Motor neuron (in vitro differentiated cells): ENCODE measurements at regions not wholly inside any gene's neighbourhood (a gene's known extent, or its start where the extent isn't known, plus 50 kb on each side); places are given as distances from the start of the nearest gene placed in this dataset.
A peak's percentile ranks its signal among the peaks of the same experiment; 100 is the strongest.

Experiments
- ATAC-seq, 8 experiments: fragments of 200-7000 bp; cut with Tn5 transposase; replicated peaks in 6 of 8; 2 replicates each; pipeline ENCODE4 v1.8.0; 2021; ENCODE audit warnings: mild to moderate bottlenecking in 8 of 8, moderate library complexity in 8 of 8
- H3K27ac ChIP-seq, 2 donors: fragments of 250-450 bp; sonication (Bioruptor Pico); 2 replicates each; pipeline ENCODE4 v1.9.0; 2021; ENCODE audit warnings: antibody characterized with exemption in 2 of 2, mild to moderate bottlenecking in 2 of 2, moderate library complexity in 1 of 2
- H3K4me1 ChIP-seq, 2 donors: fragments of 250-450 bp; sonication (Bioruptor Pico); replicated peaks in 1 of 2; 2 replicates each; pipeline ENCODE4 v1.6.1; 2021; ENCODE audit warnings: antibody characterized with exemption in 2 of 2, mild to moderate bottlenecking in 2 of 2, moderate library complexity in 1 of 2
- H3K4me3 ChIP-seq, 5 donors: fragments of 250-450 bp; sonication (Bioruptor Pico); 2 replicates each; pipeline ENCODE4 v1.9.0; 2021; ENCODE audit warnings: antibody characterized with exemption in 5 of 5, mild to moderate bottlenecking in 5 of 5, moderate library complexity in 4 of 5
- WGBS, 10 experiments: fragments of 450-650 bp; shearing (Covaris generic); methylation state at CpG; one replicate each; pipeline ENCODE4 v1.0.0; 2022; 5-methylcytosine and 5-hydroxymethylcytosine counted together
- in situ Hi-C, 9 experiments: fragments of 400-800 bp; cut with MboI; loops; one replicate each; pipeline ENCODE4 v1.15.0; 2021; ENCODE audit warnings: low sequenced_read_pairs in 9 of 9, low pct_unique_long_range_greater_than_20kb in 2 of 9; ENCODE audit not compliant: unreplicated experiment in 9 of 9

GRCh38 chr10:94043431-94043990, 49.8 kb downstream of the PLCE1 start:
- Histone ChIP-seq H3K27ac (no peak overlapping the region), H3K4me3 (no peak overlapping the region), H3K4me1 (no peaks in the 10 kb centered on the region)
- ATAC-seq = no peak
- in situ Hi-C loops = no loop called here

GRCh38 chr10:94046098-94046497, 52.4 kb downstream of the PLCE1 start:
- H3K27ac ChIP-seq = no peak overlapping the region
- no peak overlapping the region for H3K4me3 ChIP-seq
- no peaks in the 10 kb centered on the region for H3K4me1 ChIP-seq
- WGBS, 10 experiments = 0 to 40% (median 20%) methylated on average over 1 of the region's 1 CpG; no CpG with 5 or more reads in 7 of the 10 experiments
- no peak for ATAC-seq
- in situ Hi-C loops = no loop called here

- in situ Hi-C loops = no loop called here
- Histone ChIP-seq H3K27ac (no peak overlapping the region), H3K4me3 (no peak overlapping the region), H3K4me1 (no peaks in the 10 kb centered on the region)
- WGBS, 10 experiments = 58 to 100% (median 70%) methylated on average over 1 to 3 of the region's 3 CpGs
- no peak for ATAC-seq
These were observed 53.6 kb downstream of the PLCE1 start for GRCh38 chr10:94047293-94047692.

- Histone ChIP-seq H3K4me1 (no peaks in the 10 kb centered on the region), H3K4me3 (no peak overlapping the region), H3K27ac (no peak overlapping the region)
- ATAC-seq = no peak
- WGBS, 10 experiments = 25 to 95% (median 79%) methylated on average over 2 to 4 of the region's 4 CpGs; no CpG with 5 or more reads in 1 of the 10 experiments
- in situ Hi-C loops = no loop called here
These were observed 56.2 kb downstream of the PLCE1 start for GRCh38 chr10:94049911-94050310.

- no peak for ATAC-seq
- H3K27ac ChIP-seq = no peak overlapping the region
- in situ Hi-C loops = no loop called here
- WGBS, 10 experiments = 11 to 100% (median 87%) methylated on average over 1 of the region's 1 CpG; no CpG with 5 or more reads in 2 of the 10 experiments
- H3K4me1 ChIP-seq = no peaks in the 10 kb centered on the region
- H3K4me3 ChIP-seq = no peak overlapping the region
These were observed 58.5 kb downstream of the PLCE1 start for GRCh38 chr10:94052281-94052680.

- ATAC-seq = peak in 2 of 8 experiments; percentile 61 to 71
- H3K27ac ChIP-seq = no peak overlapping the region
- H3K4me1 ChIP-seq = no peaks in the 10 kb centered on the region
- 23 to 100% (median 89%) methylated on average over 1 to 11 of the region's 11 CpGs; no CpG with 5 or more reads in 1 of the 10 experiments for WGBS, 10 experiments
- in situ Hi-C loops = no loop called here
- H3K4me3 ChIP-seq = no peak overlapping the region
These were observed 59.4 kb downstream of the PLCE1 start for GRCh38 chr10:94052866-94053791.

GRCh38 chr10:94059178-94059883, 65.6 kb downstream of the PLCE1 start:
- peak in 2 of 8 experiments; percentile 73 to 92 for ATAC-seq

GRCh38 chr10:94061026-94061425, 67.3 kb downstream of the PLCE1 start:
- H3K27ac ChIP-seq = no peak overlapping the region
- H3K4me1 ChIP-seq = no peaks in the 10 kb centered on the region
- no peak for ATAC-seq
- no peak overlapping the region for H3K4me3 ChIP-seq
- in situ Hi-C loops = no loop called here
- 20 to 100% (median 85%) methylated on average over 1 to 2 of the region's 2 CpGs; no CpG with 5 or more reads in 5 of the 10 experiments for WGBS, 10 experiments

More at GRCh38 chr10:94059178-94059883, 65.6 kb downstream of the PLCE1 start:
- Histone ChIP-seq H3K27ac (no peak overlapping the region), H3K4me1 (no peaks in the 10 kb centered on the region), H3K4me3 (no peak overlapping the region)
- 40 to 100% (median 64%) methylated on average over 1 to 3 of the region's 3 CpGs; no CpG with 5 or more reads in 1 of the 10 experiments for WGBS, 10 experiments
- in situ Hi-C loops = no loop called here

GRCh38 chr10:94062611-94063010, 68.9 kb downstream of the PLCE1 start:
- H3K27ac ChIP-seq = no peak overlapping the region
- no peak overlapping the region for H3K4me3 ChIP-seq
- 71 to 100% (median 83%) methylated on average over 1 to 2 of the region's 2 CpGs for WGBS, 10 experiments
- in situ Hi-C loops = no loop called here
- H3K4me1 ChIP-seq = no peaks in the 10 kb centered on the region
- no peak for ATAC-seq

- Histone ChIP-seq H3K27ac (no peak overlapping the region), H3K4me3 (no peak overlapping the region), H3K4me1 (no peaks in the 10 kb centered on the region)
- no peak for ATAC-seq
- 17 to 100% (median 78%) methylated on average over 1 to 3 of the region's 3 CpGs; no CpG with 5 or more reads in 2 of the 10 experiments for WGBS, 10 experiments
- in situ Hi-C loops = no loop called here
These were observed 71.6 kb downstream of the PLCE1 start for GRCh38 chr10:94065362-94065761.

GRCh38 chr10:94065787-94066186, 72.1 kb downstream of the PLCE1 start:
- ATAC-seq = no peak
- in situ Hi-C loops = no loop called here
- H3K4me3 ChIP-seq = no peak overlapping the region

GRCh38 chr10:94066411-94066810, 72.7 kb downstream of the PLCE1 start:
- H3K4me1 ChIP-seq = no peaks in the 10 kb centered on the region
- ATAC-seq = peak in 3 of 8 experiments; percentile 27 to 66 (median 40)
- no peak overlapping the region for H3K27ac ChIP-seq
- no peak overlapping the region for H3K4me3 ChIP-seq
- WGBS, 10 experiments = 13 to 71% (median 26%) methylated on average over 1 to 6 of the region's 6 CpGs; no CpG with 5 or more reads in 2 of the 10 experiments
- in situ Hi-C loops = no loop called here

More at GRCh38 chr10:94065787-94066186, 72.1 kb downstream of the PLCE1 start:
- Histone ChIP-seq H3K27ac (no peak overlapping the region), H3K4me1 (no peaks in the 10 kb centered on the region)

GRCh38 chr10:94069884-94070283, 76.2 kb downstream of the PLCE1 start:
- 0 to 95% (median 61%) methylated on average over 1 to 2 of the region's 2 CpGs; no CpG with 5 or more reads in 2 of the 10 experiments for WGBS, 10 experiments
- Histone ChIP-seq H3K27ac (no peak overlapping the region), H3K4me3 (no peak overlapping the region), H3K4me1 (no peaks in the 10 kb centered on the region)
- peak in 2 of 8 experiments; percentile 36 to 41 for ATAC-seq
- in situ Hi-C loops = no loop called here
